Lower leg skin (tissue), 4 donors: ENCODE measurements at regions not wholly inside any gene's neighbourhood (a gene's known extent, or its start where the extent isn't known, plus 50 kb on each side); places are given as distances from the start of the nearest gene placed in this dataset.

ENCODE experiments used
- DNase-seq, 2 donors: peaks; one replicate each; pipeline ENCODE4 v3.0.0-alpha.2; 2019; ENCODE audit warnings: low spot score in 2 of 2
- H3K4me3 ChIP-seq: fragments of 200-600 bp; sonication (generic); 2 replicates; pipeline ENCODE4 v1.5.1; 2017; ENCODE audit warnings: mild to moderate bottlenecking, low read depth; ENCODE audit not compliant: poor library complexity, severe bottlenecking
- CTCF ChIP-seq, 3 donors: fragments of 450-650 bp; IDR thresholded peaks; one replicate each; pipeline ENCODE4 v1.5.1; 2016; ENCODE audit warnings: antibody characterized with exemption in 3 of 3, mild to moderate bottlenecking in 3 of 3, moderate library complexity in 2 of 3
- POLR2A ChIP-seq, 2 donors: fragments of 450-650 bp; IDR thresholded peaks; one replicate each; pipeline ENCODE4 v1.6.1; 2016 to 2017; ENCODE audit warnings: antibody characterized with exemption in 2 of 2, mild to moderate bottlenecking in 1 of 2, moderate library complexity in 1 of 2
- WGBS, 2 donors: methylation state at CpG; one replicate each; pipeline ENCODE4 v1.1.5; 2018; 5-methylcytosine and 5-hydroxymethylcytosine counted together
- intact Hi-C: fragments of 100-400 bp; cut with DNase I; formaldehyde crosslinking; loops from one replicate; pipeline ENCODE4 v1.15.0; 2023; ENCODE audit warnings: low total_unique reads

DNA sequence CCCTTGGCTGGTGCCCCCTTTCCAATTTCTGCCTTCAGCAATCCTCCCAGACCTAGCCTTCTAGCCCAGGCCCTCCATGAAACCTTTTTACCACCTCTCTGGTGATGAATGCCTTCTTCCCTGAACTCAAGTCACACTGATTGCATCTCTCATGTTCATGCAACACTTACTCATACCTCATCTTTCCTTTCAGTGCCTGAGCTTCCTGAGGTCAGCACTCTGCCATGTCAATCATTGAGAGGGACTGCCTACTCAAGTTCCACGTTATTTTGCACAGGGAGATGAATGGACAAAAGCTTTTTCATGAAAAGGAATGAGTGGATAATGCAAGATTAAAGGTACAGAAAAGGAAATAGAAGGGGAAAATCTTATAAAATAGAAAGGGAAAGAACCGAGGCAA is 60.1 kb upstream of the PLEKHG1 start:
- no peak for TF ChIP-seq CTCF (IDR thresholded peaks at IDR 0.05)
- no peak overlapping the region for H3K4me3 ChIP-seq
- intact Hi-C loops, result no loop called here
- no peak for DNase-seq
- WGBS, 2 donors, result 78 to 79% methylated on average over 2 of the region's 2 CpGs

DNA sequence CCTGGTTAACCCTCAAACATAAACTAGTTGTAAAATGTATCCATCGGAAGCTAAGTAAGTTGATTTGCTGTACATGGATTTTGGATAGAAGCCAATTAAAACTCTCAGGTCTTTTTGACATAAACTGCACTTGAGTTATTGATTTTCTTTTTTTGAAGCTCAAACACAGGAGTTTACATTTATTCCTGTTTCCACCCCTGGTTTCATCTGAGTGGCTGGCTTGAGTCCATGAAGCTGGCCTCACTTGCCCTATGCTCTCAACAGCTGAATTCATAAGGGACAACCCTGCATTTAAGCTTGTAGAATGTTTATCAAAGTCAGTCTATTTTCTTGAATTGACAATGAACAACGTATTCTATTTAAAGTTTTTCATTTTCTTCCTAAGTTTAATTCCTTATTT is 58.1 kb upstream of the PLEKHG1 start:
- DNase-seq, result no peak
- intact Hi-C loops, result no loop called here
- TF ChIP-seq POLR2A (IDR thresholded peaks at IDR 0.05) (no peak), CTCF (IDR thresholded peaks at IDR 0.05) (no peak)
- H3K4me3 ChIP-seq, result no peak overlapping the region
- 46 to 57% methylated on average over 2 of the region's 2 CpGs for WGBS, 2 donors

- TF ChIP-seq POLR2A (IDR thresholded peaks at IDR 0.05) (no peak), CTCF (IDR thresholded peaks at IDR 0.05) (no peak)
- DNase-seq, result no peak
- intact Hi-C loops, result no loop called here
- H3K4me3 ChIP-seq, result no peak overlapping the region
Observed at GRCh38 chr6:150543178-150543577, 56.5 kb upstream of the PLEKHG1 start.

DNA sequence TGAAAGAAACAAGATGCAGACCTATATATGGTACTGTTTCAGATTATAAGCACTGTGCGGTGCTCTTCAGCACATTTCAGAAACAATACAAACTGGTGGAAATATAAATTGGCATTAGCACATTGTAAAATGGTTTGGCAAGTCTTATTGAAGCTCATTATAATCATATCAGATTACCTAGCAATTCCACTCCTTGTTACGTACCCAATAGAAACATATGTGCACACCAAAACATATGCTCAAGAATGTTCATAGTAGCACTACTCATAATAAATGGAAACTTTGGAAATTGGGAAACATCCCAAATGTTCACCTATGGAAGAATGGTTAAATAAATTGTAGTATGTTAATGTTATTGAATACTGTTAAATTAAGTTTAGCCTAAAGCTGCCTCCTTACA is 54.9 kb upstream of the PLEKHG1 start:
- intact Hi-C loops, result no loop called here
- 84 to 95% methylated on average over 2 of the region's 2 CpGs for WGBS, 2 donors
- H3K4me3 ChIP-seq, result no peak overlapping the region
- no peak for DNase-seq
- TF ChIP-seq POLR2A (IDR thresholded peaks at IDR 0.05) (no peak), CTCF (IDR thresholded peaks at IDR 0.05) (no peak)

GRCh38 chr6:150546457-150546856 is 53.2 kb upstream of the PLEKHG1 start:
- WGBS, 2 donors, result 30 to 36% methylated on average over 7 of the region's 7 CpGs
- DNase-seq, result no peak
- intact Hi-C loops, result no loop called here
- H3K4me3 ChIP-seq, result no peak overlapping the region
- TF ChIP-seq POLR2A (IDR thresholded peaks at IDR 0.05) (no peak), CTCF (IDR thresholded peaks at IDR 0.05) (no peak)

DNA sequence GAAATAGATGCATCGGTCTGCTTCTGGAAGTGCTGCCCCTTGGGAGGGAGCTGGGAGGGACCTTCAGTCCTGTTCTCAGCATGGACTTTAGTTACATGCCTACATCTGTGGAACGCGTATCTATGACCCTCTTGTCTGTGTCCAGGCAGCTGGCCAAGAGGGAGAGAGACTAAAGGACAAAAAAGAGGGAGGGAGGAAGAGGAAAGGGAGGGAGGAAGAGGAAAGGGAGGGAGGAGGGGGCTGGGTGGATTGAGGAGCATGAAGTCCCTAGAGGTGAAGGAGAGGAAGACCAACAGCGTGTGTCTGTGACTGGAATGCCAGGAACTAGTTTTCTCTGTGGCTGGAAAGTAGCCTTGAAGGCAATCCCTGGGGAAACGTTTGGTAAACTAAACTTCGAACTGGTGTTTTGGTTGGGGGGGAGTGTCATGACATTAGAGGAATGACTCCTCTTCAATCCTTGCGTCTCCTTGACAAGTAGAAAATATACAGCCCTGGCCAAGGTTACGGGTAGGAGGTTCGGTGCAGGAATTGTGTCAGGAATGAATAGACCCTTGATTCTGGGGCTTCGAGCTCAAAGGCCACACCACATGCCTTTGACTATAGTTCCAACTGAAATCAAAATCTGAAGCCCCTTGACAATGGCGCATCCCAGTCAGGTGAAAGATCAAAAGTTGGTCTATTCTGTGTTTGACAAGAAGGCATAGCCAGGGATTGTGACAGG is 52.0 kb upstream of the PLEKHG1 start:
- intact Hi-C loops, result no loop called here
- 68% methylated on average over 11 of the region's 11 CpGs for WGBS, 2 donors
- no peak for TF ChIP-seq CTCF (IDR thresholded peaks at IDR 0.05)
- H3K4me3 ChIP-seq, result no peak overlapping the region
- no peak for DNase-seq
